A673 (cell line): ENCODE measurements at regions not wholly inside any gene's neighbourhood (a gene's known extent, or its start where the extent isn't known, plus 50 kb on each side); places are given as distances from the start of the nearest gene placed in this dataset.
"Not testable (repeated sequence)": the region's sequence is repeated elsewhere in the genome, so short reads cannot be mapped to it uniquely, and the experiment has no call there.

Source experiments
- BruUV-seq: library from RNA; stranded (reverse); fragments of 400-500 nt; replicated peaks from 2 replicates; lab custom pipeline; 2021; lab: Mats Ljungman, UMichigan
- CTCF ChIA-PET: fragments of 300-600 bp; sonication (Branson Sonifier 250); formaldehyde crosslinking; loops from one replicate; lab custom pipeline; 2022; ENCODE audit warnings: antibody characterized with exemption; lab: Charles Lee
- POLR2A ChIA-PET: fragments of 300-600 bp; sonication (Branson Sonifier 250); formaldehyde crosslinking; loops from one replicate; lab custom pipeline; 2022; ENCODE audit warnings: antibody characterized with exemption; ENCODE audit not compliant: low non-redundant PET; lab: Charles Lee
- DNase-seq: peaks from one replicate; pipeline ENCODE4 v3.0.0-alpha.2; 2015; ENCODE audit warnings: low spot score
- H3K27ac ChIP-seq: fragments of 200-600 bp; sonication (generic); 2 replicates; pipeline ENCODE4 v1.5.1; 2016; ENCODE audit warnings: mixed run types, low read depth, mild to moderate bottlenecking, mixed read lengths, antibody characterized with exemption, low read length; ENCODE audit not compliant: poor library complexity, severe bottlenecking
- H3K27me3 ChIP-seq: fragments of 200-600 bp; sonication (generic); replicated peaks from 2 replicates; pipeline ENCODE4 v1.6.1; 2017; ENCODE audit warnings: mixed run types, low read depth, mild to moderate bottlenecking, mixed read lengths, antibody characterized with exemption, low read length; ENCODE audit not compliant: insufficient read depth, poor library complexity
- H3K36me3 ChIP-seq: fragments of 200-600 bp; sonication (generic); 2 replicates; pipeline ENCODE4 v1.6.1; 2016; ENCODE audit warnings: mixed run types, mild to moderate bottlenecking, mixed read lengths, antibody characterized with exemption, low read length; ENCODE audit not compliant: insufficient read depth, poor library complexity, severe bottlenecking
- H3K4me1 ChIP-seq: fragments of 200-600 bp; sonication (generic); 2 replicates; pipeline ENCODE4 v1.6.1; 2017; ENCODE audit warnings: mixed run types, mild to moderate bottlenecking, mixed read lengths, antibody characterized with exemption, low read length; ENCODE audit not compliant: insufficient read depth, poor library complexity, severe bottlenecking
- H3K4me3 ChIP-seq: fragments of 200-600 bp; sonication (generic); 2 replicates; pipeline ENCODE4 v1.5.1; 2016; ENCODE audit warnings: low read depth, mixed run types, mild to moderate bottlenecking, mixed read lengths, low read length; ENCODE audit not compliant: poor library complexity, severe bottlenecking
- H3K9me3 ChIP-seq: fragments of 200-600 bp; sonication (generic); 2 replicates; pipeline ENCODE4 v1.6.1; 2016; ENCODE audit warnings: mixed run types, low read depth, mild to moderate bottlenecking, mixed read lengths, antibody characterized with exemption, low read length; ENCODE audit not compliant: poor library complexity, severe bottlenecking
- intact Hi-C: fragments of 100-400 bp; cut with micrococcal nuclease; formaldehyde crosslinking; loops from one replicate; pipeline ENCODE4 v1.10.0; 2022; ENCODE audit not compliant: unreplicated experiment

GRCh38 chr1:121003230-121003629 lies 113.7 kb downstream of the PPIAL4A start:
- H3K27me3 ChIP-seq, intact Hi-C loops, H3K4me1 ChIP-seq, DNase-seq, BruUV-seq, H3K27ac ChIP-seq, H3K9me3 ChIP-seq, CTCF ChIA-PET, POLR2A ChIA-PET, H3K36me3 ChIP-seq, H3K4me3 ChIP-seq: not testable (repeated sequence)

DNA sequence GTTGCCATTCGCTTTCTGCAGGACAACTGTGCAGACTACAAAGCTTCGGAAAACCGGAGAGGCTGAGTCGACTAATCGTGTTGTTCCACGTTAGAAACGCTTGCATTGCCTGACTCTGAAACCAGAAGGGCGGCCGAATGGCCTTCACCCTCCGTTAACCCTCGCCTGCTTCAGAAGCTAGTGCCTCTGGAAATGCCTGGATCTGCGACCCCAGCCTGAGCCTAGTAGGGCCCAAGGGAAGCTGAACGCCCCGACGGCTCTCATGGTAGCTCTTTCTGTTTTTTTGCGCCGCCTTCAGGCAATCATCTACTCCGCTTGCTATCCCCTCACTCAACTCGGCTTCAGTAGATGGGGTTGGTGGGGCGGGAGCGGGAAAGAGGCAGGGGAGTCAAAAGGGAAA lies 117.3 kb downstream of the PPIAL4A start:
- H3K27me3 ChIP-seq, POLR2A ChIA-PET, H3K27ac ChIP-seq, CTCF ChIA-PET, DNase-seq, H3K36me3 ChIP-seq, H3K4me1 ChIP-seq, BruUV-seq, intact Hi-C loops, H3K4me3 ChIP-seq, H3K9me3 ChIP-seq: not testable (repeated sequence)

GRCh38 chr1:121007755-121008154 lies 118.2 kb downstream of the PPIAL4A start:
- DNase-seq, H3K27me3 ChIP-seq, H3K36me3 ChIP-seq, H3K27ac ChIP-seq, CTCF ChIA-PET, H3K4me3 ChIP-seq, intact Hi-C loops, H3K9me3 ChIP-seq, POLR2A ChIA-PET, BruUV-seq, H3K4me1 ChIP-seq: not testable (repeated sequence)

- POLR2A ChIA-PET: not testable (repeated sequence)
These were observed 119.1 kb downstream of the PPIAL4A start for GRCh38 chr1:121008512-121009215.

GRCh38 chr1:121009216-121010057 lies 119.9 kb downstream of the PPIAL4A start:
- H3K36me3 ChIP-seq, BruUV-seq, CTCF ChIA-PET, POLR2A ChIA-PET, H3K27ac ChIP-seq, H3K9me3 ChIP-seq, H3K27me3 ChIP-seq, H3K4me1 ChIP-seq, intact Hi-C loops, H3K4me3 ChIP-seq: not testable (repeated sequence)
- DNase-seq: peak; percentile 7

More at GRCh38 chr1:121008512-121009215, 119.1 kb downstream of the PPIAL4A start:
- DNase-seq, intact Hi-C loops, H3K4me3 ChIP-seq, H3K27me3 ChIP-seq, H3K36me3 ChIP-seq, CTCF ChIA-PET, H3K4me1 ChIP-seq, H3K9me3 ChIP-seq, H3K27ac ChIP-seq, BruUV-seq: not testable (repeated sequence)

DNA sequence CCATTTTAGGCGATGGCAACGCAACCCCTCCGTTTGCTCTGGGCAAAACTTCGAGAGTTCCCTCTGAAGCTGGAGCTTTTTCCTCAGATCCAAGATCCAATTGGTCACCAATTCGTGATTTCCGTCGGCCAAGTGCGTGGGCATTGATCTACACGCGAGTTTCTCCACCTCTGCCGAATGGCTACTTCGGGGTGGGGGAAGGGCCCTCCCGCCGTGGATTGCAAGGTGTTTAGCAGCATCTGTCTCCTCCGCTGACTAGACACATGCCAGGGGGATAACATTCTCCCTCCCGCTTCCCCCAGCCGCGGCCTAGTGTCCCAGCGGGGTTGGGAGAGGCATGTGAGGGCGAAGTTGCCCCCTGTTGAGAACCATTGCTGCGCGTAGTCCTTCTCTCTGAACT lies 120.6 kb downstream of the PPIAL4A start:
- H3K36me3 ChIP-seq, intact Hi-C loops, H3K9me3 ChIP-seq, CTCF ChIA-PET, H3K27me3 ChIP-seq, BruUV-seq, DNase-seq, H3K4me3 ChIP-seq, H3K4me1 ChIP-seq, H3K27ac ChIP-seq, POLR2A ChIA-PET: not testable (repeated sequence)

- H3K9me3 ChIP-seq, H3K27me3 ChIP-seq, POLR2A ChIA-PET, intact Hi-C loops, H3K27ac ChIP-seq, DNase-seq, H3K36me3 ChIP-seq, H3K4me1 ChIP-seq, CTCF ChIA-PET, BruUV-seq, H3K4me3 ChIP-seq: not testable (repeated sequence)
These were observed 123.6 kb downstream of the PPIAL4A start for GRCh38 chr1:121013181-121013580.
